IMR-90 (cell line): ENCODE measurements at regions not wholly inside any gene's neighbourhood (a gene's known extent, or its start where the extent isn't known, plus 50 kb on each side); places are given as distances from the start of the nearest gene placed in this dataset.

Experiments used
- ATAC-seq: fragments of 200-7000 bp; cut with Tn5 transposase; 2 replicates; pipeline ENCODE4 v1.9.1; 2020; ENCODE audit warnings: low read depth, mild to moderate bottlenecking, moderate library complexity
- BruUV-seq: library from RNA; stranded (reverse); fragments of 400-500 nt; replicated peaks from 2 replicates; lab custom pipeline; 2021; lab: Mats Ljungman, UMichigan
- CTCF ChIA-PET: fragments of 300-600 bp; formaldehyde crosslinking; extraction: SDS; loops from one replicate; lab custom pipeline; 2021; ENCODE audit warnings: antibody characterized with exemption; lab: Yijun Ruan, JAX
- POLR2A ChIA-PET: fragments of 300-600 bp; sonication (Branson Sonifier 250); formaldehyde crosslinking; loops from one replicate; lab custom pipeline; 2022; ENCODE audit warnings: antibody characterized with exemption; ENCODE audit not compliant: unreplicated experiment; lab: Charles Lee
- DNase-seq: peaks from one replicate; pipeline ENCODE4 v3.0.0; 2013
- H2AFZ ChIP-seq: replicated peaks from 2 replicates; pipeline ENCODE3; 2013; ENCODE audit warnings: low read length, mild to moderate bottlenecking; ENCODE audit not compliant: poor library complexity
- H2AK5ac ChIP-seq: 2 replicates; pipeline ENCODE4 v1.6.1; 2013; ENCODE audit warnings: low read depth, low read length, inconsistent platforms
- H2AK9ac ChIP-seq: replicated peaks from 2 replicates; pipeline ENCODE3; 2013; ENCODE audit warnings: mild to moderate bottlenecking, low read depth, low read length, moderate library complexity; ENCODE audit not compliant: poor library complexity
- H2BK120ac ChIP-seq: 2 replicates; pipeline ENCODE4 v1.6.1; 2013; ENCODE audit warnings: low read depth, low read length, inconsistent platforms
- H2BK15ac ChIP-seq: 3 replicates; pipeline ENCODE4 v1.6.1; 2013; ENCODE audit warnings: low read depth, low read length, inconsistent platforms
- H2BK20ac ChIP-seq: 2 replicates; pipeline ENCODE4 v1.6.1; 2013; ENCODE audit warnings: low read depth, mild to moderate bottlenecking, inconsistent platforms, low read length, moderate library complexity
- H2BK5ac ChIP-seq: 2 replicates; pipeline ENCODE4 v1.6.1; 2013; ENCODE audit warnings: mild to moderate bottlenecking, low read depth, low read length, inconsistent platforms; ENCODE audit not compliant: poor library complexity, severe bottlenecking
- H3K14ac ChIP-seq: replicated peaks from 2 replicates; pipeline ENCODE4 v1.6.1; 2013; ENCODE audit warnings: low read depth, low read length, inconsistent platforms
- H3K18ac ChIP-seq: 2 replicates; pipeline ENCODE4 v1.6.1; 2013; ENCODE audit warnings: low read depth, low read length, control low read depth
- H3K23ac ChIP-seq: 2 replicates; pipeline ENCODE4 v1.6.1; 2013; ENCODE audit warnings: low read depth, low read length, inconsistent platforms
- H3K27ac ChIP-seq: 2 replicates; pipeline ENCODE4 v1.5.1; 2013; ENCODE audit warnings: mild to moderate bottlenecking, control low read depth, low read length; ENCODE audit not compliant: insufficient read depth
- H3K27me3 ChIP-seq: 2 replicates; pipeline ENCODE4 v1.6.1; 2013; ENCODE audit warnings: low read length; ENCODE audit not compliant: control insufficient read depth, insufficient read depth
- H3K36me3 ChIP-seq: 2 replicates; pipeline ENCODE4 v1.6.1; 2013; ENCODE audit warnings: low read length, mixed read lengths; ENCODE audit not compliant: control insufficient read depth, insufficient read depth
- H3K4ac ChIP-seq: 2 replicates; pipeline ENCODE4 v1.6.1; 2013; ENCODE audit warnings: low read depth, low read length, inconsistent platforms
- H3K4me1 ChIP-seq: 2 replicates; pipeline ENCODE4 v1.6.1; 2013; ENCODE audit warnings: low read length, mixed read lengths; ENCODE audit not compliant: control insufficient read depth, insufficient read depth
- H3K4me2 ChIP-seq: 2 replicates; pipeline ENCODE4 v1.6.1; 2013; ENCODE audit warnings: low read depth, mild to moderate bottlenecking, control low read depth, low read length, moderate library complexity
- H3K4me3 ChIP-seq: 2 replicates; pipeline ENCODE4 v1.5.1; 2013; ENCODE audit warnings: low read depth, mild to moderate bottlenecking, control low read depth, low read length, moderate library complexity; ENCODE audit not compliant: insufficient read depth
- H3K56ac ChIP-seq: 2 replicates; pipeline ENCODE4 v1.6.1; 2013; ENCODE audit warnings: low read length, inconsistent platforms; ENCODE audit not compliant: insufficient read depth; ENCODE audit errors: extremely low read depth
- H3K79me1 ChIP-seq, 2 experiments: 2 replicates each; pipeline ENCODE4 v1.6.1; 2013; ENCODE audit warnings: low read length in 2 of 2, inconsistent platforms in 1 of 2, low read depth in 1 of 2
- H3K9ac ChIP-seq: 2 replicates; pipeline ENCODE4 v1.6.1; 2013; ENCODE audit warnings: low read depth, low read length, control low read depth
- H3K9me1 ChIP-seq: 2 replicates; pipeline ENCODE4 v1.6.1; 2013; ENCODE audit warnings: low read length, inconsistent platforms; ENCODE audit not compliant: insufficient read depth
- H3K9me3 ChIP-seq: 2 replicates; pipeline ENCODE4 v1.6.1; 2013; ENCODE audit warnings: low read length; ENCODE audit not compliant: control insufficient read depth, insufficient read depth
- H4K20me1 ChIP-seq: 2 replicates; pipeline ENCODE4 v1.6.1; 2013; ENCODE audit warnings: low read length, inconsistent platforms; ENCODE audit not compliant: insufficient read depth
- H4K5ac ChIP-seq: 2 replicates; pipeline ENCODE4 v1.6.1; 2013; ENCODE audit warnings: mild to moderate bottlenecking, low read depth, low read length, control low read depth
- H4K8ac ChIP-seq, 2 experiments: 2 replicates each; pipeline ENCODE4 v1.6.1; 2013; ENCODE audit warnings: low read depth in 2 of 2, low read length in 2 of 2, control low read depth in 1 of 2, inconsistent platforms in 1 of 2
- H4K91ac ChIP-seq: 2 replicates; pipeline ENCODE4 v1.6.1; 2013; ENCODE audit warnings: low read depth, low read length, inconsistent platforms; ENCODE audit not compliant: insufficient read depth
- BHLHE40 ChIP-seq: fragments of 150-350 bp; IDR thresholded peaks from 2 replicates; pipeline ENCODE4 v1.6.1; 2016; ENCODE audit warnings: mild to moderate bottlenecking, low read depth, low read length
- CEBPB ChIP-seq: IDR thresholded peaks from 2 replicates; pipeline ENCODE4 v1.6.1; 2012; ENCODE audit warnings: low read depth, low read length, improper control_type of control experiment
- CHD1 ChIP-seq: IDR thresholded peaks from 2 replicates; pipeline ENCODE4 v1.6.1; 2012; ENCODE audit warnings: low read depth, low read length, improper control_type of control experiment
- CTCF ChIP-seq: conservative IDR thresholded peaks from 2 replicates; pipeline ENCODE4 v1.5.1; 2012; ENCODE audit warnings: mild to moderate bottlenecking, low read depth, low read length, improper control_type of control experiment
- ELK1 ChIP-seq: fragments of 150-350 bp; IDR thresholded peaks from 2 replicates; pipeline ENCODE4 v1.6.1; 2016; ENCODE audit warnings: low read depth, mild to moderate bottlenecking, low read length, moderate library complexity, borderline replicate concordance
- MAFK ChIP-seq: IDR thresholded peaks from 2 replicates; pipeline ENCODE4 v1.6.1; 2012; ENCODE audit warnings: low read depth, low read length, improper control_type of control experiment
- MAZ ChIP-seq: IDR thresholded peaks from 2 replicates; pipeline ENCODE4 v1.6.1; 2012; ENCODE audit warnings: low read depth, mild to moderate bottlenecking, low read length, improper control_type of control experiment, moderate library complexity, borderline replicate concordance
- MXI1 ChIP-seq: IDR thresholded peaks from 2 replicates; pipeline ENCODE4 v1.6.1; 2012; ENCODE audit warnings: low read depth, mild to moderate bottlenecking, low read length, moderate library complexity, borderline replicate concordance
- NFE2L2 ChIP-seq: fragments of 150-350 bp; IDR thresholded peaks from 2 replicates; pipeline ENCODE4 v1.6.1; 2016; ENCODE audit warnings: low read depth, mild to moderate bottlenecking, low read length
- POLR2A ChIP-seq: IDR thresholded peaks from 2 replicates; pipeline ENCODE4 v1.6.1; 2012; ENCODE audit warnings: mild to moderate bottlenecking, low read depth, low read length
- RAD21 ChIP-seq: IDR thresholded peaks from 2 replicates; pipeline ENCODE4 v1.6.1; 2012; ENCODE audit warnings: low read length, improper control_type of control experiment
- RFX5 ChIP-seq: IDR thresholded peaks from 2 replicates; pipeline ENCODE4 v1.8.0; 2012; ENCODE audit warnings: low read depth, mild to moderate bottlenecking, low read length, moderate library complexity
- SMC3 ChIP-seq: fragments of 150-350 bp; IDR thresholded peaks from 2 replicates; pipeline ENCODE4 v1.6.1; 2016; ENCODE audit warnings: low read depth, mild to moderate bottlenecking, antibody characterized with exemption, low read length, moderate library complexity
- USF2 ChIP-seq: fragments of 150-350 bp; IDR thresholded peaks from 2 replicates; pipeline ENCODE4 v1.6.1; 2017; ENCODE audit warnings: mild to moderate bottlenecking, antibody characterized with exemption, low read length, low read depth
- WGBS, 2 experiments: methylation state at CpG; one replicate each; pipeline versions ENCODE4 v1.1.5 to v1.1.7; 2013; ENCODE audit warnings: missing lambda C conversion rate in 2 of 2; ENCODE audit not compliant: insufficient read length in 1 of 2; ENCODE audit errors: extremely low coverage in 2 of 2; 5-methylcytosine and 5-hydroxymethylcytosine counted together
- dilution Hi-C: fragments of 300-500 bp; cut with HindIII; formaldehyde crosslinking; loops from one replicate; pipeline ENCODE4 v1.14.3; 2018; ENCODE audit warnings: low sequenced_read_pairs; ENCODE audit not compliant: unreplicated experiment
- in situ Hi-C: fragments of 300-500 bp; cut with MboI; formaldehyde crosslinking; loops from 3 replicates; pipeline ENCODE4 v1.14.3; 2019; ENCODE audit warnings: low sequenced_read_pairs, inconsistent platforms, mixed read lengths
- intact Hi-C: fragments of 100-400 bp; cut with micrococcal nuclease; formaldehyde crosslinking; loops from 2 replicates; pipeline ENCODE4 v1.10.0; 2022

GRCh38 chr5:8060235-8060952, 191.4 kb downstream of the MTRR start:
- Histone ChIP-seq H3K9me3 (no peaks in the 10 kb centered on the region), H3K79me1 (no peaks in the 10 kb centered on the region), H3K27ac (no peak overlapping the region), H2BK5ac (no peak overlapping the region), H3K36me3 (no peaks in the 10 kb centered on the region), H3K4me3 (no peak overlapping the region), H2BK15ac (no peak overlapping the region), H3K27me3 (no peaks in the 10 kb centered on the region), H2BK120ac (no peak overlapping the region), H3K4me2 (no peak overlapping the region), H3K56ac (no peak overlapping the region), H3K14ac (no peak overlapping the region), H3K9ac (no peak overlapping the region), H4K8ac (no peak overlapping the region), H2AK9ac (no peak overlapping the region), H2BK20ac (no peak overlapping the region), H3K23ac (no peak overlapping the region), H3K18ac (no peak overlapping the region), H4K91ac (no peak overlapping the region), H2AK5ac (no peak overlapping the region), H2AFZ (no peak overlapping the region), H3K4me1 (no peaks in the 10 kb centered on the region), H4K5ac (no peak overlapping the region), H4K20me1 (no peaks in the 10 kb centered on the region), H3K4ac (no peak overlapping the region), H3K9me1 (no peaks in the 10 kb centered on the region)
- WGBS, 2 experiments, result 72% methylated on average over 6 of the region's 11 CpGs; no CpG with 5 or more reads in 1 of the 2 experiments
- intact Hi-C loops (no loop called here), in situ Hi-C loops (no loop called here), dilution Hi-C loops (no loop called here)
- ChIA-PET CTCF (no interaction called here), POLR2A (no interaction called here)
- no peak for DNase-seq
- BruUV-seq, result no TSS peak
- TF ChIP-seq CEBPB (no peak), MAZ (no peak), CTCF (no peak), MAFK (no peak), RAD21 (no peak), MXI1 (no peak), SMC3 (no peak), NFE2L2 (no peak), USF2 (no peak), BHLHE40 (no peak), POLR2A (no peak), RFX5 (no peak), ELK1 (no peak), CHD1 (no peak)
- no peak for ATAC-seq
